Right lung (tissue), 2 donors: ENCODE measurements at regions not wholly inside any gene's neighbourhood (a gene's known extent, or its start where the extent isn't known, plus 50 kb on each side); places are given as distances from the start of the nearest gene placed in this dataset.
"Not testable (repeated sequence)": the region's sequence is repeated elsewhere in the genome, so short reads cannot be mapped to it uniquely, and the experiment has no call there.

ENCODE experiments used
- DNase-seq, 2 donors: peaks; one replicate each; pipeline ENCODE4 v3.0.0-alpha.2; 2013

DNA sequence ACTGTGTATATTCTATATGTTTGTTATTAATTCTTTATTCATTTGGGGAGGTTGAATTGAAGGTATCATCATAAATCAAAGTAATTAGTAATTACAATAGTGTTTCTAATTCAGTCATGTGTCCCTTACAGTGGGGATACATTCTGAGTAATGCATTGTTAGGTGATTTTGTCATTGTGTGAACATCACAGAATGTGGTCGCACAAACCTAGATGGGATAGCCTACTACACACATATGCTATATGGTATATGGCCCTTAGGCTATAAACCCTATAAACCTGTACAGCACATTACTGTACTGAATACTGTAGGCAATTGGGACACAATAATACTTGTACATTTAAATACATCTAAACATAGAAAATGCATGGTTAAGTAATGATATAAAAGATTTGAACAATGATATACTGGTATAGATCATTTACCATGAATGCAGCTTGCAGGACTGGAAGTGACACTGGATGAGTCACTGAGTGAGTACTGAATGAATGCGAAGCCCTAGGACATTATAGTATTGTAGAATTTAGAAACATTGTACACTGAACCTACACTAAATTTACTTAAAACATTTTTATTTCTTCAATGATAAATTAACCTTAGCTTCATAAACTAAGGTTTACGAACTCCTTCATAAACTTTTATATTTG, 936.2 kb upstream of the CHORDC1 start:
- no peak for DNase-seq

DNA sequence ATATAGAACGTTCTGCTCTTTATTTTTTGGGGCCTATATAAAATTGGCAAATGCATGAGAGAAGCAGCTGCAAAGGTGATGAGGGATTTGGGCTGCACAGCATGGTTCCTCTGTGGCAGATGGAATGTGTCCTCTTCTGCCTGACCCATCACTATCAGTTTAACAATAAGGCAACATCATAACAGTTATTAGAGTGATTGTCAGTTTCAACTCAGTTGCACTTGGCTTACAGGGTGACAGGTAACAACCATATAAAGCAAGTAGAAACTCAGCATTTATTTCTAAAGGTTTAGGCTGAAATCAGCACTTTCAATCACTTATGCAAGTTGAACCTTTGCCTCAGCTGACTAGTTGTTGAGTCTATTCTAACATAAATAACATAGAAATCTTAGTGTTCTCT, 935.4 kb upstream of the CHORDC1 start:
- DNase-seq = no peak

DNA sequence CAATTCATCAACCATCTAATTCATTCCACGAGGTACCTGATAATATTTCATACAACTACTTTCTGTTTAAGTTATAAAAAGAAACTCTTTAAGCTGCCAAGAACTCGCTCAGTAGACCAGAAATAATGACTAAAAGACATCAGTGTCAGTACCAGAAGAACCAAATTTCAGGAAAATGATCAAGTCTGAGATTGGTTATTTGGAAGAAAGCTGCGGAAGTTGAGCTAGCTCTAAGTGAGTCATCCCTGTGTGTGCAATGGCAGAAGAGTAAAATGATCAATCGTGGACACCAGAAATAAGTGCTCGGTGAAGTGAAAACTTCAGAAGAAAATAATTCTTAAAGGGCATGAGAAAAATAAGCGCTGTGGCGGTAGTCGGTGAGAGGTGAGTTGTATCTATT, 933.2 kb upstream of the CHORDC1 start:
- no peak for DNase-seq

DNA sequence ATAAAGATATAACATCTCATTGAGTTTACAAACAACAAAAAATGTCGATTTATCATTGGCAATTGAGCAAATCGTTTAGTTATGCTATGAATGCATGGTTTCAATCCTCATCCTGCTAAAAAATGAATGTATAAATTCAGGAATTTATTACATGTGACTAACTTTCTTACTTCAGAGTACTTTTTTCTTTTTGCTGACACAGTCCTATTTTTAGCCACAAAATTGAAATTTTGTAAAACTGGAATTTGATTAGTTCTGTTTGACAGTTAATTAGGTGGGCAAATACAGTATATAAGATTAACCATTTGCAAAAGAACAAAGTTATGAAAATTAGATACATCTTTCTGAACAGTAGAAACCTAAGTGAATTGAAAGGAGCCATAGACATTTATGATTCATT, 925.0 kb upstream of the CHORDC1 start:
- DNase-seq = no peak

DNA sequence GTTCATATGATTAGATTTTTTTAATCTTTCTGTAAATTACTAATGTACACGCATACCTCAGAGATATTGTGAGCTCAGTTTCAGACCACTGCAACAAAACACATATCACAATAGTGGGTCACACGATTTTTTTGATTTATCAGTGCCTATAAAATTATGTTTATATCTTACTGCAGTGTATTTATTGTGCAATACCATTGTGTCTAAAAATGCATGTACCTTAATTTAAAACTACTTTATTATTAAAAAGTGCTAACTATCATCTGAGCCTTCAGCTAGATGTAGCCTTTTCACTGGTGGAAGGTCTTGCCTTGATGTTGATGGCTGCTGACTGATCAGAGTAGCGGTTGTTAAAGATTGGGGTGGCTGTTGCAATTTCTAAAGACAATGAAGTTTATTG, 918.8 kb upstream of the CHORDC1 start:
- DNase-seq = no peak

DNA sequence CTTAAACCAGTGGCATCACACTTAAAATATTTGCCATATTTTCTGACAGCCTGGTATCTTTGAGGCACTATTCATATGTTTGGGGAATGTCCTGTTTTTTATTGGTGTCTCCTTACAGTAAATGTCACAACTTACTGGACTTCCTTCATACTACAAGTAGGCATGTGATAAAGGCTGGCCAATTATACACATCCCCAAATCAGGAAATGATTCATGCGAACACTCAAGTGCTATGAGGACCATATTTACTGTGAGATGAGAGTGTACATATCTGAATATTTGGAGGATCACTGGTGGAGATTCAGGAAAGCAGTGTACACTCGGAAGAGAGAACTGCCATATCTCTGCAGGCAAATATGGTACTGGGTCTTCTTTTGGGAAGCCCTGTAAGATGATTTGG, 913.8 kb upstream of the CHORDC1 start:
- DNase-seq = no peak

DNA sequence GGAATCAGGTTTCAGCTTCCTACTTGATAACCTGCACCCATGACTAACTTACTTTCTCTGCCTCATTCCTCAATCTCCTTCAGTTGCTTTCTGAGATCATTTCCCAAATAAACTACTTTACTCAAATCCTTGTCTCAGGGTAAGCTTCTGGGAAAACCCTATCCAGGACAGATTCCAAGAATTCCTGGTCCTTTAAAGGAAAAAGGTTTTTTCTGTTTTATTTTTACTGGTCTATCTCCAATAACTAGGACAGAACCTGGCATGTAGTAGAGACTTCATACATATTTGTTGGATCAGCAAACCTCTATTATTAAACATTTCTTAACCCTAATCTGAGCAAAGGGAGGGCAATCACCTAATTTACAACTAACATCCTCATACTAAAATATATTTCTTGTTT, 910.5 kb upstream of the CHORDC1 start:
- peak in 1 of 2 donors; percentile 13 for DNase-seq

DNA sequence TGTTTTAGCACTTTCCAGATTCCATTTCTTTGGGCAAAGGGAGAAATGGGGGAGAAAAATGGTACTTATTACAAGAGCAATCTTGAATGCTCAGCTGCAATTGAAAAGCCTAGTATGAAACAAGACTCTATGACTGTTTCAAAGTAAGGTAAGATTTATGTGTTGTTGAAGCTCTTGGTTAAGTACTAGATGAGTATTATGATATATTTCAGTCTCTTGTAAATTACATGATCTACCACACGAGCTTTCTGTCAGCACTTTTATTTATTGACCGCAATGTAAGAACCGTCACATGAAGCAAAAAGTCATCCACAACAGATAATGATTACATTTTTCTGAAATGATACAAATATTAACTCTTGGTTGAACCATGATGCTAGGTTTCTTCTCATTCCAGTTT, 906.7 kb upstream of the CHORDC1 start:
- DNase-seq = no peak

DNA sequence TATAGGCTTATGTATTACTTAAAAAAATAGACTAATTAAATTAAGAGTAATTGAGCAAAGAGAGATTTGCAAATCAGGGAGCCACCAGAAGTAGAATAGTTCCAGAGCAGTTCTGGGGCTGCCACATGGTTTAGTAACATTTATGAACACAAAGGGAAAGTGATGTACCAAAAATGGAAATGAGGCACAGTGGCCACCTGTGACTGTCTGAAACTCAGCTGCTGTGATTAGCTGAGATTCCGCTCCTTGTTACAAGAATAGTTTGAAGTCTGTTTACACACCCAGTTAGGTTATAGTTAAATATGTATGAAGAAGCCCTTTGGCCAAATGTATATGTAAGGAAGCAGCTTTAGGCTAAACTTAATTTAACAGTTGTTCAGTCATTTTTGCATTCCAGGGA, 901.5 kb upstream of the CHORDC1 start:
- no peak for DNase-seq

DNA sequence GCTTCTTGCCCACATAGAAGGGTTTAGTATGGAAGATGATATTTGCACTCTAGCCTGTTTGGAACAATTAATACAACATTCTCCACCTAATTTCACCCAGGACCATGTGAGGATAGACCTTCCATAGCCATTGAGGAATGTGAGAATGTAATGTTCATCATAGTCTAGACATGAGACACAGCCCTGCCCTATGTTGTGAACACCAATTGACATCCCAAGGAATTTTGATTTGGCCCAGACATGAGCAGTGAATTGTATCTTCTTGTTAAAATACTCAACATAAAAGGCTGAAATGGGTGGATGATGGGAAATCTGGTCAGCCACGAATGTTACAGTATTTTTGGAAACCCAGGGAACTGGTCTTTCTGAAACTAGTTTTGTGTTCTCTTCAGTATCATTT, 892.3 kb upstream of the CHORDC1 start:
- DNase-seq = no peak

DNA sequence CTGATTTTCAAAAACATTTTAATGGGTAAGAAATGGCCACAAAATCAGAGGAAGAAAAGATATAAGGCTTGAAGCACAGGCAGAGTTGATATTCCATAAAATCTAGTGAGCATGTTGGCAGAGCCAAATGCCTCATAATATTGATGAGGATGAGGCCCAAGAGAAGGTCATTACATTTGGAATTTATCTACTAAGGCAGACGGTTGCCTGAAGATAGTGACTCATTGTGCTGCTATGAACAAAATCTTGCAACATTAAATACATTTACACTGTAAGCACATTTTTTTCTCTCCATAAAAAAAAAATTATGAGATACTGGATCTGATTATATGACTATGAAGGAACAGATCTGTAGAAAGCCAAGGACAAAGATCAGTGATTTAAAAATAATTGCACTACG, 881.4 kb upstream of the CHORDC1 start:
- peak; percentile 29 to 42 for DNase-seq

DNA sequence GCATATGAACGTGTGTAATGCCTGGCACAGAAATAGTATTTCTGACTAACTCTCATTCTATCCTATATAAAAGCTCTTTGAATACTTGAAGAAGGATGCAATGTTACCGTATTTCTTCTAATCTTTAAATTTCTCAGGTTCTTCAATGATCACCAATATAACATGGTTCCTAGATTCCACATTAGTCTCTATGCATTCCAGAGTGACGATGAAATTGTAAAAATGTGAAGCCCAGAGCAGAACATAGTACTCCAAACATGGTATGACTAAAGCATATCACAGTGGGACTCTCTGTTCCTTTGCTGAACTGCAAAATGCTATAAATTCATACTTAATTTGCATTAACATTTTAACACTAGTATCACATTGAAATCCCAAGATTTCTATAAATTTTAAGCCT, 877.6 kb upstream of the CHORDC1 start:
- no peak for DNase-seq

DNA sequence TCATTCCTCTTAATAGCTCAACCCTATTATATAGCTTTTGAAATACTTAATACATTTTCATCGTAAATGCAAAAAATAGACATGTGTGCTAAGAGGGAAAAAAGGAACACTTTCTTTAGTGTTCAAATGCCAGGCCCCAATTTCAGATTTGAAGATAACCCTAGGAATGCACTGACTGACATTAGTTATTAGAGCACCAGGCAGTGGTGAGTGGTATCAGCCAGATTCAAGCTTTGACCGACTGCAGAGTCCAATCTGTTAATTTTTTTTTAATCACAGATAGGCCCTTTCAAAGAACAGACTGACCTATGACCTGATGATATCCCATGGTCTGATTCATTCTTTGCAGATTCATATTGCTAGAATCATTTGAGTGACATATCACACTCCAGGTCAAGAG, 874.2 kb upstream of the CHORDC1 start:
- DNase-seq = no peak

DNA sequence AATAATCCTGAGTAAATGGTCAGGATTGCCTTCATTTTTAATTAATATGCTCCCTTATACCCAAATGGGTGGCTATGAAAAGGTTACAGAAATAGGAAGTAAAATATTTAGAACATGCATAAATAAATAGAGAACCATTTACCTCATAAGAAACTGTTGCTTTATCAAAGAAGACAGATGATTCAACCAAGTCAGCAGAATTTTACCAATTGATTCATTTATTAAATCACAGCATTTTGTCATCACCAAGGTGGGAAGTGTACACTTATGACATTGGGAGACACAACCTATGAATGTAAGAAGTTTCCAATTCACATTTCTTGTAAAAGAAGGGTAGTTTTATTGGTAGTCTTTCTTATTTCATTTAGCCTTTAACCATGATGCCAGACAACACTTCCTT, 870.3 kb upstream of the CHORDC1 start:
- no peak for DNase-seq

DNA sequence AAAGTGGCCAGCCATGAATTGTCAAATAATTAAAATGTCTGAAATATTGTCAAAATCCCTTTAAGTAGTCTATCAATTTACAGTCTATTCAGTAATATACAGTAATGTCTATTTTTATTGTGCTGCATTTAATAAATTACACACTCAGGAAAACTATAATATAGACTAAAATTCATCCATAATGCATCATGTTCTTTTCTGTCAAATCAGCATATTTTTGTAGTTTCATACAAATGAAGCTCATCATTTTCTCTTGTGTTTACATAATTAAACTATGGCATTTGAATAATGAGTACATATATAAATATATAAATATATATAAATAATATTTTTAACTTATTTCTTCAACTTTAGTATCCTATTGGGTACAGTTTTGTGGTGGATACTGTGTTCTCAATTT, 868.7 kb upstream of the CHORDC1 start:
- DNase-seq = no peak

DNA sequence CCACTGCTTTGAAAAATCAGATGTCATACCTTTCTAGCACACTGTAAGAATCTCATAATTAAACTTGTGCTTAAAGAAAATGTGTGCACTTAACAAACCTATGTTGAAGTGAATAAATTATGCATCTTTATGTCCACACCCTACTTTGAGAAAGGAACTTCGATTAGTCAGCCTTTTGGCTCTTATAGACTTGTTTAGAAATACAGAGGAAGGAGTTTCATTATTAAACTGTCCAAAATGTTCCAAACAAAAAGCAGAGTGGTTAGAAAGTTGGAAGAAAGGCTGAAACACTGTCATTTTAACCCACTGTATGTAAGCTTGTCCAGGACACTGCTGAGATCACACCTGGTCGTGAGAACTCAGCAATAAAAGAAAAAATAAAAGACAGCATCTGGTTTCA, 863.2 kb upstream of the CHORDC1 start:
- no peak for DNase-seq

DNA sequence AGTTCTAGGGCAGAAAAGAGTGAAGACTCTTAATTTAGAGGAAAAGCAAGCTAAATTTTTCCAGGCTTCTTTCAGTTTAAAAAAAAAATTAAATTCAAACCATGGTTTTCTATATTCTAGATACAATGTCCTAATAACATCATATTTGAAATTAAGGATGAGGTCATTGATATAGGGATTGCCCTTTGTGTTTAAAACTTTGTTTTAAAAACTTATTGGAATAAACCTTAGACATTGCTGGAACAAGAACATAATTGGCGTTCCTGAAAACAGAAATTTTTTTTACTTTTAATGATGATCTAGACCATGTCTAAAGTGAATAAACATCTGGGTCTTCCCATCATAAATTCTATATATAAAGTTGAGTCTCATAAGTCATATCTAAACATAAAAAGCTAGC, 859.4 kb upstream of the CHORDC1 start:
- no peak for DNase-seq

DNA sequence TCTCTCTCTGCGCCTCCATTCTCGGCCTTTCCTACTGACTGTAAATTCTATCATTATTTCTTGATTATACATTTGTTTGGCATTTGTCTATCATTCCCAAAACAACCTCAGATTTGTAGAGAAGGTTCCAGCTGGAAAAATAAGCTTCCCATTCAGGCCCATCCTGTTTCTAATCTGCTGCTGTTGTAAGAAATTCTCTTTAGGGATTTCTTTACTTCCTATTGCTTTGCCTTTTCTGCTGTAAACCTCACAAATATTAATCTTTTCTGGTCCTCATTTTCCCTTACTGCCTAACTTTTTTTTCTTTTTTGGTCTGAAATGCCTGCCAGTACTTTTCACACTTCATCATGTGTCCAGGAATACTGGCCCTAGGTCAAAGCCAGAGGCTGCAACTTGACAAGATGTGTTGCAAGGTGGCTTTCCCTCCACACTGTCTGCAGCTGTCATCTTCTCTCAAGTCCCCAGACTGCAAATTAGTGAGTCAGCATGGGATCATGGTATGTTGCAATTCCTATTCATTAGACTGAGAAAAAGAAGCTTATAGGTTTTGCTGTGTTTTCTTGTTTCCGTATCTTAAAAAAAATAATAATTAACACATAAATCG, 858.7 kb upstream of the CHORDC1 start:
- peak; percentile 33 to 51 for DNase-seq

DNA sequence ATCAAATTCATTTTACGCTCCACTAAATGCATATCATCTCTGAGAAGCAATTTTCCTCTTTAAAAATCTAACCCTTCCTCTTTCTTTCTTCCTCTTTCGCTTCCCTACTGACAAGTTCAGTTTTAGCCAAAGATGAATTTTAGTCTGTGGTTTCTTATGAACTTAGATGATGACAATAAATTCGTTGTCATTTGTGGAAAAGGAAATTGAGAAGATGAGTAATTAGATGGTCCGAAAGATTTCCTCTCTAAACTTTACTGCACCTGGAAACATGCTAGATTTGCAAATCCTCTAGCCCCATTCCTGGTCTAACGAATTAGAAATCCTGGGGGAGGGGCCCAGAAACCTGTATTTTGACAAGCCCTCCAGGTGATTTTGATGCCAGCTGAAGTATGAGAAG, 855.4 kb upstream of the CHORDC1 start:
- DNase-seq = no peak

DNA sequence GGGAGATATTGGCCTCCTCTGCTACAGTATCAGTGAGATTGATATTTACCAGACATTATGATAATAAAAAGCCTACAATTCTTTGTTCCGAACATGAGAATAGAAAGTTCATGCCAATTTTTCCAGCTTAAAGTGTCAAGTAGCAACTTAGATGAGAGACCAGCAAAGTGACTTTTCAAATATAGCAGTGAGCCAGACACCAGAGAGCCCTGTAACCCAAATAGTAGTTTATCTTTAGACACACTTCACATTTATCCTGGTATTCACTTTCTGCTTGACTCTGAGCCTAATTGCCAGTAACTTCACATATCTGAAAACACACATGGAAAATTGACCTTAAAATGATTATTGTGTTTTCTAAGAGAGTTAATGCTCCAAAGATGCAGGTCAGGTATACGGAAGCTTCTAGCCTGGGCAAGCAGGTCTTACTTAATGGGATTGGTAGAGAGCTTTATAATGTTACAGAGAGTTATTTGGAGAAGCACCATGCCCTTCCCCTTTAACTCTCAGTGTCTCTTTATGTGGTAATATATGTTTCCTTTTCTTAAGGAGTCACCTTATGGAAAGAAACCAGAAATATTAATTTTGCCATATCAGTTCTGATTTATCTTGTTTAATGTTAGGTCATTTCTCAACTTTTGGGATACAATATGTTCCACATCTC, 852.3 kb upstream of the CHORDC1 start:
- no peak for DNase-seq

DNA sequence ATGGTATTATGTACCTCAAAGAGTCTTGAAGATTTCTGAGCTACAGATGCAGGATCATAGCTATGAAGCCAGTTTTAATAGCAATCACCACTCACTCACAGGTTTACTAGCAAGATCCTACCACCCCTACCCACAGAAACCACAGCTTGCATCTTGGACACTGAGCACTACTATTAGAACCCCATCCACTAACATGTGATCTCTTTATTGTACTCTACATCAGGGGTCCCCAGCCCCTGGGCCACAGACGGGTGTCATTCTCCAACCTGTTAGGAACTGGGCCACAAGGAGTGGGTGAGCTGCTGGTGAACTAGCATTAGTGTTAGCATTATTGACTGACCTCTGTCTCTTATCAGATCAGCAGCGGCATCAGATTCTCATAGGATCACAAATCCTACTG, 844.8 kb upstream of the CHORDC1 start:
- no peak for DNase-seq

DNA sequence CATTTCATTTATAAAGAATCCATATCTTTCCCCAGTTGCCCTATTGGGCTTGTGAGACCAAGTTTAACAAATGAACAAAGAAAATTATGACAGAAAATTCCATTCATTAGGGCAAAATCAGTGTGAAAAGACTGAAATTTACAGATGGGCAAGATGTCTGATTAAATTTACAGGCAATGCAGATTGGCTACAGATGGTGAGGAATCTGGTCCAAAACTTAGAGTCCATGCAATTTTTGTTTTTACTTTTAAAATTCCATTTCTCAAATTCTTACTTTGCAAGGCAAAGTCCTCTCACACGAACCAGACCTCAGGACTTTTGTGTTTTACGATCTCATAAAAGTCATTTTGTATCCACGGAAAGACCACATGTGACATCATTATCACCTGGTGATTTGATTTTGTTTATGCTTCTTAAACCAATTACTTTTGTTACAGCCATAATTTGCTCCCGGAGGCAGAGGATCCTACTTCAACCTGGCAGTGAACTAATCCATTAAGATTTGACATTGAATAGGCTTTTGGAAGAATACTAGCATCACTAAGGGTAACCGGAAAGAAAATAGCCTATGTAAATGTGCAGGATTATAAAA, 843.7 kb upstream of the CHORDC1 start:
- DNase-seq = no peak

DNA sequence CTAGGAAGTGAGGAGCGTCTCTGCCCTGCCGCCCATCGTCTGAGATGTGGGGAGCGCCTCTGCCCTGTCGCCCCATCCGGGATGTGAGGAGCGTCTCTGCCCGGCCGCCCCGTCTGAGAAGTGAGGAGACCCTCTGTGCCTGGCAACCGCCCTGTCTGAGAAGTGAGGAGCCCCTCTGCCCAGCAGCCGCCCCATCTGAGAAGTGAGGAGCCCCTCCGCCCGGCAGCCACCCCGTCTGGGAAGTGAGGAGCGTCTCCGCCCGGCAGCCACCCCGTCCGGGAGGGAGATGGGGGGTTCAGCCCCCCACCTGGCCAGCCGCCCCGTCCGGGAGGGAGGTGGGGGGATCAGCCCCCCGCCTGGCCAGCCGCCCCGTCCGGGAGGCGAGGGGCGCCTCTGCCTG, 840.5 kb upstream of the CHORDC1 start:
- DNase-seq = not testable (repeated sequence)
